Endothelial cell of umbilical vein (primary cell): ENCODE measurements at regions not wholly inside any gene's neighbourhood (a gene's known extent, or its start where the extent isn't known, plus 50 kb on each side); places are given as distances from the start of the nearest gene placed in this dataset.

Source experiments
- BruUV-seq: library from RNA; stranded (reverse); fragments of 400-500 nt; replicated peaks from 2 replicates; lab custom pipeline; 2021; lab: Mats Ljungman, UMichigan
- CTCF ChIA-PET: fragments of 300-600, 350-600 bp; sonication (Branson Sonifier 250); formaldehyde crosslinking; loops from one replicate; lab custom pipeline; 2021; ENCODE audit warnings: antibody characterized with exemption, inconsistent platforms; lab: Charles Lee
- POLR2A ChIA-PET: fragments of 300-600, 350-600 bp; sonication (Branson Sonifier 250); formaldehyde crosslinking; loops from one replicate; lab custom pipeline; 2021; ENCODE audit warnings: antibody characterized with exemption, inconsistent platforms; lab: Charles Lee
- DNase-seq: peaks from one replicate; pipeline ENCODE4 v3.0.0-alpha.2; 2011; ENCODE audit warnings: low read depth, low spot score
- FAIRE-seq: peaks from 2 replicates; lab custom pipeline; 2011; peaks lifted over from hg19 to GRCh38; lab: Jason Lieb, UNC
- H2AFZ ChIP-seq: 2 replicates; pipeline ENCODE4 v1.6.0; 2012; ENCODE audit warnings: low read depth, low read length, control low read depth, inconsistent platforms
- H3K27ac ChIP-seq: 2 replicates; pipeline ENCODE4 v1.5.1; 2011; ENCODE audit warnings: low read depth, mild to moderate bottlenecking, control low read depth, low read length, moderate library complexity; ENCODE audit not compliant: insufficient read depth
- H3K27me3 ChIP-seq, 2 experiments: 2 replicates each; pipeline versions ENCODE4 v1.6.0 to v1.6.1; 2011; ENCODE audit warnings: low read length in 2 of 2, mixed read lengths in 1 of 2; ENCODE audit not compliant: control insufficient read depth in 2 of 2, insufficient read depth in 2 of 2
- H3K36me3 ChIP-seq, 2 experiments: 2 replicates in 1 of 2; 3 replicates in 1 of 2; pipeline ENCODE4 v1.5.1; 2011; ENCODE audit warnings: low read length in 2 of 2, mild to moderate bottlenecking in 1 of 2, moderate library complexity in 1 of 2; ENCODE audit not compliant: control insufficient read depth in 2 of 2, insufficient read depth in 2 of 2; ENCODE audit errors: extremely low read depth in 1 of 2
- H3K4me1 ChIP-seq: 3 replicates; pipeline ENCODE4 v1.5.1; 2011; ENCODE audit warnings: mild to moderate bottlenecking, low read length; ENCODE audit not compliant: control insufficient read depth, insufficient read depth; ENCODE audit errors: extremely low read depth
- H3K4me2 ChIP-seq: 2 replicates; pipeline ENCODE4 v1.6.1; 2011; ENCODE audit warnings: low read length, control low read depth, mixed read lengths; ENCODE audit not compliant: insufficient read depth
- H3K4me3 ChIP-seq, 3 experiments: fragments of 200-600 bp in 1 of 3; sonication (generic), shearing (Covaris generic) in 1 of 3; replicated peaks in 1 of 3; 2 replicates each; pipeline ENCODE4 v1.5.1; 2011 to 2016; ENCODE audit warnings: control low read depth in 3 of 3, low read length in 3 of 3, mild to moderate bottlenecking in 2 of 3, inconsistent platforms in 1 of 3, low read depth in 1 of 3, moderate library complexity in 1 of 3; ENCODE audit not compliant: insufficient read depth in 1 of 3
- H3K79me2 ChIP-seq: 2 replicates; pipeline ENCODE4 v1.6.0; 2012; ENCODE audit warnings: low read length, inconsistent platforms; ENCODE audit not compliant: control insufficient read depth, insufficient read depth
- H3K9ac ChIP-seq: replicated peaks from 2 replicates; pipeline ENCODE3; 2011; ENCODE audit warnings: low read length, control low read depth; ENCODE audit not compliant: insufficient read depth; ENCODE audit errors: extremely low read depth
- H3K9me1 ChIP-seq: replicated peaks from 3 replicates; pipeline ENCODE4 v1.6.0; 2011; ENCODE audit warnings: mild to moderate bottlenecking, low read length; ENCODE audit not compliant: control insufficient read depth, insufficient read depth; ENCODE audit errors: extremely low read depth
- H3K9me3 ChIP-seq: replicated peaks from 2 replicates; pipeline ENCODE4 v1.5.1; 2012; ENCODE audit warnings: low read length, inconsistent platforms; ENCODE audit not compliant: control insufficient read depth, insufficient read depth
- H4K20me1 ChIP-seq: replicated peaks from 2 replicates; pipeline ENCODE3; 2011; ENCODE audit warnings: mild to moderate bottlenecking, low read length; ENCODE audit not compliant: control insufficient read depth, insufficient read depth; ENCODE audit errors: extremely low read depth
- EZH2 ChIP-seq: IDR thresholded peaks from 2 replicates; pipeline ENCODE4 v1.6.1; 2012; ENCODE audit warnings: borderline replicate concordance, low read depth, mild to moderate bottlenecking, moderate library complexity, low read length, inconsistent platforms; ENCODE audit not compliant: severe bottlenecking
- FOS ChIP-seq: IDR thresholded peaks from 2 replicates; pipeline ENCODE4 v1.6.1; 2011; ENCODE audit warnings: mild to moderate bottlenecking, low read length, moderate library complexity, borderline replicate concordance; ENCODE audit not compliant: insufficient read depth
- GATA2 ChIP-seq: IDR thresholded peaks from 2 replicates; pipeline ENCODE4 v1.7.0; 2011; ENCODE audit warnings: low read depth, mild to moderate bottlenecking, moderate library complexity, mixed read lengths, low read length; ENCODE audit not compliant: insufficient read length, insufficient read depth
- JUN ChIP-seq: IDR thresholded peaks from 2 replicates; pipeline ENCODE4 v1.6.1; 2011; ENCODE audit warnings: borderline replicate concordance, low read depth; ENCODE audit not compliant: insufficient read length, insufficient read depth
- MYC ChIP-seq: IDR thresholded peaks from one replicate; pipeline ENCODE4 v1.6.1; 2011; ENCODE audit warnings: mild to moderate bottlenecking, low read depth, low read length
- POLR2A ChIP-seq: IDR thresholded peaks from 2 replicates; pipeline ENCODE4 v1.6.1; 2012; ENCODE audit warnings: low read depth, mild to moderate bottlenecking, control low read depth, low read length
- POLR2AphosphoS5 ChIP-seq: IDR thresholded peaks from 2 replicates; pipeline ENCODE4 v1.6.1; 2012; ENCODE audit warnings: low read depth, mild to moderate bottlenecking, control low read depth, low read length, moderate library complexity; ENCODE audit not compliant: insufficient read depth
- dilution Hi-C: fragments of 300-500 bp; cut with MboI; formaldehyde crosslinking; loops from one replicate; pipeline ENCODE4 v1.15.0; 2019; ENCODE audit warnings: low sequenced_read_pairs; ENCODE audit not compliant: extremely low pct_ligation_motif_present
- intact Hi-C: fragments of 100-400 bp; cut with micrococcal nuclease; formaldehyde crosslinking; loops from one replicate; pipeline ENCODE4 v1.10.0; 2022
- TF ChIP-seq, protein P1 (sequence below): IDR thresholded peaks from 2 replicates; pipeline ENCODE4 v1.6.1; 2011; ENCODE audit not compliant: insufficient read depth, insufficient read length
- TF ChIP-seq, protein P2 (sequence below), 2 donors: IDR thresholded peaks; 1 replicate in 1 of 2; 2 replicates in 1 of 2; pipeline ENCODE4 v1.5.1; 2011; ENCODE audit warnings: low read length in 2 of 2, mild to moderate bottlenecking in 2 of 2, moderate library complexity in 2 of 2, control low read depth in 1 of 2, inconsistent platforms in 1 of 2, low read depth in 1 of 2; ENCODE audit not compliant: insufficient read depth in 1 of 2; ENCODE audit errors: extremely low read depth in 1 of 2

DNA sequence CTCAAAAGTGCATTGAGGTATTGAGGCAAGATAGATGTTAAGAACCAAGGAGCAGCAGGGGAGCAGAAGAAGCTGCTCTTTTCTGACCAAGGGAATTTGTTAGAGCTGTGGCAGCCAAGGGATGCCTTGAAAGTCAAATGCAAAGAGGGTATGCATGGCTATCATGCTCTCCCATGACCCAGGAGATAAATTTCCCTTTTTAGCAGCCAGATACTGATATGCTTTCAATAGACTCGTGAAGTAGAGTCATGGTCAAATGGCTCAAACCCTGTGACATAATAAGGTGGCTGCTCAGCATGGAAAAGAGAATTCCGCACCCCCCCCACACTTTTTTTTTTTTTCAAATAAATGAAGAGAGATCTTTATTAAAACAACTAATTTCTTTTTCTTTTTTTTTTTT is 180.9 kb upstream of the ACTBL2 start:
- Histone ChIP-seq H3K79me2 (no peaks in the 10 kb centered on the region), H3K9me1 (no peaks in the 10 kb centered on the region), H3K36me3 (no peaks in the 10 kb centered on the region), H3K4me3 (no peak overlapping the region), H3K9me3 (no peaks in the 10 kb centered on the region), H3K27me3 (no peaks in the 10 kb centered on the region), H3K4me1 (peaks cover 13% of the 10 kb centered on the region), H2AFZ (no peak overlapping the region), H3K27ac (no peak overlapping the region), H3K4me2 (no peak overlapping the region), H3K9ac (no peak overlapping the region), H4K20me1 (no peaks in the 10 kb centered on the region)
- intact Hi-C loops (no loop called here), dilution Hi-C loops (no loop called here)
- no TSS peak for BruUV-seq
- no peak for FAIRE-seq
- CTCF ChIA-PET, result interaction anchor here (1.0 to 3.0 kb wide), 2 partner anchors 13 to 115 kb away, joined by 4 to 10 read pairs; no protein-coding TSS in a partner anchor
- POLR2A ChIA-PET, result no interaction called here
- TF ChIP-seq GATA2 (no peak), JUN (no peak), MYC (no peak), FOS (no peak), EZH2 (no peak), POLR2AphosphoS5 (no peak), POLR2A (no peak)
- TF ChIP-seq, protein P1, sequence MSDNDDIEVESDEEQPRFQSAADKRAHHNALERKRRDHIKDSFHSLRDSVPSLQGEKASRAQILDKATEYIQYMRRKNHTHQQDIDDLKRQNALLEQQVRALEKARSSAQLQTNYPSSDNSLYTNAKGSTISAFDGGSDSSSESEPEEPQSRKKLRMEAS, result no peak
- TF ChIP-seq, protein P2, sequence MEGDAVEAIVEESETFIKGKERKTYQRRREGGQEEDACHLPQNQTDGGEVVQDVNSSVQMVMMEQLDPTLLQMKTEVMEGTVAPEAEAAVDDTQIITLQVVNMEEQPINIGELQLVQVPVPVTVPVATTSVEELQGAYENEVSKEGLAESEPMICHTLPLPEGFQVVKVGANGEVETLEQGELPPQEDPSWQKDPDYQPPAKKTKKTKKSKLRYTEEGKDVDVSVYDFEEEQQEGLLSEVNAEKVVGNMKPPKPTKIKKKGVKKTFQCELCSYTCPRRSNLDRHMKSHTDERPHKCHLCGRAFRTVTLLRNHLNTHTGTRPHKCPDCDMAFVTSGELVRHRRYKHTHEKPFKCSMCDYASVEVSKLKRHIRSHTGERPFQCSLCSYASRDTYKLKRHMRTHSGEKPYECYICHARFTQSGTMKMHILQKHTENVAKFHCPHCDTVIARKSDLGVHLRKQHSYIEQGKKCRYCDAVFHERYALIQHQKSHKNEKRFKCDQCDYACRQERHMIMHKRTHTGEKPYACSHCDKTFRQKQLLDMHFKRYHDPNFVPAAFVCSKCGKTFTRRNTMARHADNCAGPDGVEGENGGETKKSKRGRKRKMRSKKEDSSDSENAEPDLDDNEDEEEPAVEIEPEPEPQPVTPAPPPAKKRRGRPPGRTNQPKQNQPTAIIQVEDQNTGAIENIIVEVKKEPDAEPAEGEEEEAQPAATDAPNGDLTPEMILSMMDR (IDR thresholded peaks at IDR 0.05; ENCODE audit: extremely low read depth in 1 of 2, insufficient read depth in 1 of 2, low read depth in 1 of 2, low read length in 2 of 2), result no peak
- no peak for DNase-seq
